ENCODE measurements at regions not wholly inside any gene's neighbourhood (a gene's known extent, or its start where the extent isn't known, plus 50 kb on each side); places are given as distances from the start of the nearest gene placed in this dataset.

- Histone ChIP-seq H3K27ac (ENCODE audit: insufficient read length, low read depth, low read length) (no peak overlapping the region), H3K14ac (ENCODE audit: insufficient read depth, low read length) (no peak overlapping the region), H4K91ac (ENCODE audit: insufficient read length, low read depth, low read length) (no peak overlapping the region), H2BK5ac (ENCODE audit: insufficient read length, low read length) (no peak overlapping the region), H2BK15ac (ENCODE audit: low read depth, low read length) (no peak overlapping the region), H3K9ac (ENCODE audit: extremely low read depth, insufficient read length, low read length) (no peak overlapping the region), H3K4ac (ENCODE audit: low read depth, low read length) (no peak overlapping the region), H3K79me1 (ENCODE audit: insufficient read depth, low read depth, low read length, poor library complexity, severe bottlenecking) (no peaks in the 10 kb centered on the region), H3K18ac (ENCODE audit: insufficient read length, low read depth, low read length) (no peak overlapping the region), H4K20me1 (ENCODE audit: control insufficient read depth, insufficient read depth, insufficient read length) (no peaks in the 10 kb centered on the region), H3K4me2 (ENCODE audit: insufficient read depth, insufficient read length, low read length) (no peak overlapping the region), H3K23ac (ENCODE audit: insufficient read length, low read depth, low read length) (no peak overlapping the region), H3K56ac (ENCODE audit: insufficient read length, low read depth, low read length) (no peak overlapping the region), H2BK12ac (ENCODE audit: insufficient read length, low read depth, low read length) (no peak overlapping the region), H3K79me2 (ENCODE audit: insufficient read depth, low read length) (no peaks in the 10 kb centered on the region), H2BK20ac (ENCODE audit: low read depth, low read length, poor library complexity, severe bottlenecking) (no peak overlapping the region), H3K23me2 (ENCODE audit: insufficient read length, low read depth, low read length, poor library complexity, severe bottlenecking) (no peaks in the 10 kb centered on the region), H3K9me3 (ENCODE audit: control insufficient read depth, low read depth, low read length) (no peaks in the 10 kb centered on the region), H4K8ac (replicated peaks; ENCODE audit: insufficient read length, low read depth, low read length) (no peak overlapping the region), H2AFZ (ENCODE audit: low read length) (no peak overlapping the region), H3K27me3 (ENCODE audit: insufficient read depth, low read length) (no peaks in the 10 kb centered on the region), H3T11ph (ENCODE audit: low read length) (no peak overlapping the region), H4K5ac (ENCODE audit: insufficient read length, low read depth, low read length) (no peak overlapping the region), H2BK120ac (ENCODE audit: low read depth, low read length, poor library complexity, severe bottlenecking) (no peak overlapping the region), H3K4me1 (ENCODE audit: insufficient read depth, low read length) (no peaks in the 10 kb centered on the region), H2AK5ac (ENCODE audit: insufficient read length, low read length) (no peak overlapping the region)
- no peak overlapping the region for H3K4me3 Mint-ChIP-seq
- WGBS (ENCODE audit: extremely low coverage, insufficient read length, low lambda C conversion rate): no CpG with 5 or more reads among the region's 5 CpGs
- H3K4me1 Mint-ChIP-seq: peaks cover 28% of the 10 kb centered on the region in 2 experiments
- peaks cover 7 to 10% of the 10 kb centered on the region in 2 experiments; a peak in 4 of 5 replicates for H3K9me3 Mint-ChIP-seq
- H3K36me3 Mint-ChIP-seq (ENCODE audit: insufficient read depth in 1 of 3, low read depth in 3 of 3): peaks cover 0 to 13% (median 4%) of the 10 kb centered on the region in 3 experiments; a peak in 4 of 7 replicates
- H3K27ac Mint-ChIP-seq: no peak overlapping the region
- DNase-seq: no peak
- peaks cover 21% of the 10 kb centered on the region for H3K27me3 Mint-ChIP-seq (ENCODE audit: low read depth)
- TF ChIP-seq CTCF (conservative IDR thresholded peaks at IDR 0.05): no peak
Measured at GRCh38 chr3:194225418-194225812, 89.5 kb downstream of the HES1 start.

All from H9 (cell line).